ENCODE measurements at regions not wholly inside any gene's neighbourhood (a gene's known extent, or its start where the extent isn't known, plus 50 kb on each side); places are given as distances from the start of the nearest gene placed in this dataset.
"Not testable (repeated sequence)": the region's sequence is repeated elsewhere in the genome, so short reads cannot be mapped to it uniquely, and the experiment has no call there.

GRCh38 chr3:194189243-194189791 lies 53.4 kb downstream of the HES1 start:
- no peak for DNase-seq (ENCODE audit: extremely low read depth in 1 of 2, low read depth in 1 of 2)

- not testable (repeated sequence) for DNase-seq (ENCODE audit: extremely low read depth in 1 of 2, low read depth in 1 of 2)
Observed at GRCh38 chr3:194191850-194192249, 55.9 kb downstream of the HES1 start.

- DNase-seq (ENCODE audit: extremely low read depth in 1 of 2, low read depth in 1 of 2) = no peak
Observed at GRCh38 chr3:194194051-194194756, 58.3 kb downstream of the HES1 start.

GRCh38 chr3:194194757-194195085 lies 58.8 kb downstream of the HES1 start:
- no peak for DNase-seq (ENCODE audit: extremely low read depth in 1 of 2, low read depth in 1 of 2)

GRCh38 chr3:194195611-194196010 lies 59.7 kb downstream of the HES1 start:
- no peak for DNase-seq (ENCODE audit: extremely low read depth in 1 of 2, low read depth in 1 of 2)

- DNase-seq (ENCODE audit: extremely low read depth in 1 of 2, low read depth in 1 of 2) = no peak
Observed at GRCh38 chr3:194196876-194197275, 60.9 kb downstream of the HES1 start.

DNA sequence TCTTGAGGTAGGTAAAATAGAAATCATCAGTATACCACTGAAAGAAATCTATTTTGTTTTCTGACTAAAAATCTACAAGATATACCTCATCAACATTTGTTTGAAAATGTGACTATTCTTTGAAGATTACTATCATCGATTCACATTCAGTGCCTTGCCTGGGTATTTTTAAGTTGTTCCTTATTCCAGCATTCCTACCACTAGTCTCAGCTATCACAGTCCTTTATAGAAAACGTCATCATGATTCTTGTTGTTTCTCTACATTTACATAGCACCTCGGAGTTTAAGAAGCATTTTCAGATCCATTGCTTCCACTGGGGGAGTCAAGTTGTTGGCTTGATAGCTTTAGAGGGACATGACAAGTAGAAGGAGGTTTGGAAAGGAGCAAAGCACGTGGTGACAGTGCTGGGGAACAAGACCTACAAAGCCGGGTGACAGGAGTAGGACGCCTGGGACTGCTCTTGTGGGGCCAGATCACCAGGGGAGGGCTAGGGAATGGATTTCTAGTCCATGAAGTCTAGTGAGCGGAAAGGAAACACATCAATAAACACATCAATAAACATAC lies 61.5 kb downstream of the HES1 start:
- DNase-seq (ENCODE audit: extremely low read depth in 1 of 2, low read depth in 1 of 2) = no peak

- no peak for DNase-seq (ENCODE audit: extremely low read depth in 1 of 2, low read depth in 1 of 2)
Observed at GRCh38 chr3:194197981-194198695, 62.2 kb downstream of the HES1 start.

- no peak for DNase-seq (ENCODE audit: extremely low read depth in 1 of 2, low read depth in 1 of 2)
Observed at GRCh38 chr3:194198938-194199337, 63.0 kb downstream of the HES1 start.

- DNase-seq (ENCODE audit: extremely low read depth in 1 of 2, low read depth in 1 of 2) = no peak
Observed at GRCh38 chr3:194200422-194201081, 64.6 kb downstream of the HES1 start.

GRCh38 chr3:194201953-194202666 lies 66.2 kb downstream of the HES1 start:
- DNase-seq (ENCODE audit: extremely low read depth in 1 of 2, low read depth in 1 of 2) = no peak

DNA sequence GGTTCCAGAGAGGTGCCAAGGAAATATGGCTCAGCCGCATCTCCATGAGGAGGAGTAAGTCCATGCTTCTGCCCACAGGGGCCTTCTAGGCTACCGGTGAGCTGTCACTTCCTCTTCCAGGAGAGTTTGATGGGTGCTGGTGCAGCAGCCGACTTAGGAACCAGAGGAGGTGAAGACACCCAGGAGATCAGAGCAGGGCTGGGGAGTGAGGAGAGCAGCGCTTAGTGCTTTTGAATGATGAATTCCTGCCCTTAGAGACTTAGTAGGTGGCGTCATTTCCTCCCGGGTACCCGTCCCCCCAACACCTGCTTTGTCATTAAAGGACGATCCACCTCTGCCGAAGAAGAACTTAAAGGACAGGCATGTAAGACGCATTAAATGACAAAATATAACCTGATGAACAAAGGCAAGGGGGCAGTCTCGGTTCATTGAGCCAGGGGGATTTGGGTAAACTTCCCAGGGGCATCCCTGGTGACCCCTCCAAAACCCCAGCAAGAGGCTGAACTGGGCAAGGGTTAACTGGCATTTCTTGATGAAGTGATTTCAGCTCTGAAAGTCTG lies 67.6 kb downstream of the HES1 start:
- no peak for DNase-seq (ENCODE audit: extremely low read depth in 1 of 2, low read depth in 1 of 2)

DNA sequence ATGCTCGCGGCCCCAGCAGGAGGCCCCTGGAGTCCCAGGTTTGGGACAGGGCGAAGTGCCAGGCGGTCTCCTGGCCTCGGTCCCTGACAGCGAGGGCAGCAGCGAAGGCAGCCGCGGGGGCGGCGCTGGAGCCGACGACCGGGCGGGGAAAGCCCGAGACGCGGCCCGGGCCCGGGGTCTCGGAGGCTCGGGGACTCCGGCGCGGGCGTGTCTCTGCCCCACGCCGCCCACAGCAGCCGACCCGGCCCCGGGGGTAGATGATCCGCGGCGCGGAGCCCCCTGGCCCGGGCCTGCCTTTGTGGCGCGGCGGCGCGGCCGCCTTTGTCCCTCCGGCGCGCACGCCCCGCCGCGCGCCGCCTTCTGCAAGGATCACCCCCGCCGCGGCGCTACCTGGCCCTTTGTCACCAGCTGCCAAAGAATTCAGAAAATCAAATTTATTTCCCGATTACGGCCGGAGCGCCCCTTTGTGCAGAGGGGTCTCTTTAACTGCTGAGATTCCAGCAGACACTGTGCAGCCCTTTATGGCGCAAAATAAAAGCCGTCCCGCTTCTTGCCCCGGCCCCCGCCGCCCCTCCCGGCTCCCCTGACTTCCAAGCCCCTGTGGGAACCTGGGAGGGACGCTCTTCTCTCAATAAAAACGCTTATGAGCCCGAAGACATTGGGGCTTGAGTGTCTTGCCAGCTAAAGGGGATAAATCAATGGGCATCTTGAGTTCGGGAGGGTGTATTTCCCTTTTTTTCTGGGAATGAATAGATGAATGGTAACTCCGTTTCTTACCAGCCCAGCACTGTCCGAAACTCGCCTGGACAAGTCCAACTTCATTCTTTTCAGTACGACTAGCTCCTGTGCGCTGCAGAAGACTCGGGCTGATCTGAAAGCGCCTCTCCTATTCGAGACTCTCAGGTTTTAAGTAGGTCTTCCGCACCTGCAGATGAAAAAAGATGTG lies 68.4 kb downstream of the HES1 start:
- no peak for DNase-seq (ENCODE audit: extremely low read depth in 1 of 2, low read depth in 1 of 2)

DNA sequence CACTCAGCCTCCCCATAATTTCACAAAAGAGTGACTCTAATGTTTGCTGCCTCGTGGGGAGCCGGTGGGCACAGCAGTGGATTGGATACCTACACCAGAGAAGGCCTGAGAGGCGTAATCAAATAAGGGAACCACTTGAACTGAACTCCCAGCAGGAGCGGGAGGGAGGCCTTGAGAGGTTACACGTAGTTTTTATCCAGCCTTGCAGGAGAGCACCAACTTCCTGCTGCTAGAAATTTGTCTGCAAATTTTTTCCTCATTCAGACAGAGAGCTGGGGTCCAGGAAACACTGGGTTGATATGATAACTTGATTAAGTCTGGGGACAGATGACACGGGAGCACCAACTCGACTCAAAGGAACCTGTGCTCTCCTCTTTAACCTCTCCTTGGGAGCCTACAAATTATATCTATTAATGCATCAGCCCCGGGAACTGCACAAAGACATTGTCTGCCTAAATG lies 69.8 kb downstream of the HES1 start:
- DNase-seq (ENCODE audit: extremely low read depth in 1 of 2, low read depth in 1 of 2) = no peak

DNA sequence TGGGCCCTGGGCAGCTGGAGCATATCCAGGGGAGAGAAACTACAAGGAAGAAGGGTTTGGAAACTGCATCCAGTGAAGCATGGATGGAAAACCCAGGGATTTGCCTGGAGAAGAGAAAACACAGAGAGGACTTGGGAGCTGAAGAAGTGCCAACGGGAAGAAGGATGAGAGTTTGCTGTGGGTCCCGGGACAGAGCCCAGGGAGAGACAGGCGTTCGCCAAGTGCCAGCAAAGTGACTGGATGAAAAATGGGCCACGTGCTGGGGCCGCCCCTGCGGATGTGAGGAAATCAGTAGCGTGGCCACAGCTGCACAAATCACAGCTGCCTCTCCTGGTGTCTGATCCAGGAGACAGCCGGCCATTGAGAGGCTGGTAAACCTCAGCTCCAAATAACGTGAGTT lies 70.4 kb downstream of the HES1 start:
- no peak for DNase-seq (ENCODE audit: extremely low read depth in 1 of 2, low read depth in 1 of 2)

- no peak for DNase-seq (ENCODE audit: extremely low read depth in 1 of 2, low read depth in 1 of 2)
Observed at GRCh38 chr3:194208709-194209108, 72.8 kb downstream of the HES1 start.

DNA sequence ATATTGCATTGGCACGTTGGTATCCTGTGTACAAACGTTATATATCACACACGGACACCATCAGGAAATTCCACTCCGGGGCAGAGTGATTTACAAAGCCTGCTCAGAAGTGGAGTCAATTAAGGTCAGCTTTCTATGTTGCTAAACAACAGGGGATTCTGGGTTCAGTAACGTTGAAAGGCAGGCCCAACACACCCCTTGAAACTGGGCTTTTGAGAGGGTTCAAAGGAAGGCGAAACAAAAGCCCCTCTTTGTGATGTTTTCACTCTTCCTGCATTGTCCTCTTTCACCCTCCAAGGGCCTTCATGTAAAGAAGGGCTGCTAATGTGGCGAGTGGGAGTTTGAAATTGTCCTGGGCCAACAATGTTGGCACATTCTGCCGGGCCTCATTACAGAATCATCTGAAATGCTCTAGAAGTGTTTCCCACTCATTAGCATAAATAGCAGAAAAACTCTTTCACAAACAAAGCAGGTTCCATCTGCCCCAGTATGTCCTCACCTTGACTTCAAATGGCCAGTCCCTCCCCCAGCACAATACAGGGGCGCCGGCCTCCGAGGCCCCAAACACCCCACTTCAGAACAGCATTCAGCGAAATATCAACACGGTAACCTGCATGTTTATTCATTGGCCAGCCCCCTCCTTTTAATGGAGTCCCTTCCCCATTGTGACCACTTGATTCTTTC lies 76.4 kb downstream of the HES1 start:
- DNase-seq (ENCODE audit: extremely low read depth in 1 of 2, low read depth in 1 of 2) = no peak

GRCh38 chr3:194212845-194213331 lies 76.9 kb downstream of the HES1 start:
- DNase-seq (ENCODE audit: extremely low read depth in 1 of 2, low read depth in 1 of 2) = no peak

DNA sequence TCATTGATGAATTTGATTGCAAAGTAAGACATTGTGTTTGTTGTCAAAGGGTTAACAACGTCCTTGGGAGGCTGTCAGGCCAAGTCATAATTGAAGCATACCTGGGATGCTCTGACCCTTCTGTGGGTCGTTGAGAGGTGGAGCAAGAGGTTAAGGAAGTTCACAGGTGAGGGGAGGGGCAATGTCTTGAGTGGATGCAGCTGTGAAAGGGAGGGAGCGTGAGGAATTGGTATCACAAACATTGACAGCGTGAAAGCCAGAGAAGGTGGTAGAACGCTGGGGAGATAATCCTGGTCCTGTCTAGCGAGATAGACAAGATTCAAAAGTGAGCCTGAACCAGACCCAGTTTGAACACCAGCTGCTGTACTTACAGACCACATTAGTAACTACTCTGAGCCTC lies 79.4 kb downstream of the HES1 start:
- no peak for DNase-seq (ENCODE audit: extremely low read depth in 1 of 2, low read depth in 1 of 2)

Measured in activated CD8-positive, alpha-beta memory T cell treated with anti-CD3 and anti-CD28 coated beads for 1 hour (primary cell).